K562 (cell line): ENCODE measurements at regions not wholly inside any gene's neighbourhood (a gene's known extent, or its start where the extent isn't known, plus 50 kb on each side); places are given as distances from the start of the nearest gene placed in this dataset.

Experiments used
- ATAC-seq: fragments of 200-7000 bp; cut with Tn5 transposase; 3 replicates; pipeline ENCODE4 v1.9.1; 2020; ENCODE audit warnings: moderate library complexity
- BruUV-seq: library from RNA; stranded (reverse); fragments of 400-500 nt; replicated peaks from 2 replicates; lab custom pipeline; 2021; lab: Mats Ljungman, UMichigan
- CTCF ChIA-PET: fragments of 300-600 bp; formaldehyde crosslinking; extraction: SDS; loops from one replicate; lab custom pipeline; 2021; ENCODE audit warnings: low intra/inter-chr PET ratio; lab: Yijun Ruan, JAX
- POLR2A ChIA-PET: fragments of 300-600, 350-650 bp; sonication (Branson Sonifier 250); formaldehyde crosslinking; extraction: SDS; loops from one replicate; lab custom pipeline; 2021; ENCODE audit warnings: antibody characterized with exemption, inconsistent platforms; lab: Yijun Ruan, JAX
- DNase-seq, 4 experiments: peaks; one replicate each; pipeline versions ENCODE4 v3.0.0 to v3.0.0-alpha.2; 2011 to 2018; ENCODE audit warnings: low spot score in 3 of 4, mixed read lengths in 3 of 4; ENCODE audit errors: extremely low read depth in 1 of 4
- FAIRE-seq: peaks from 2 replicates; lab custom pipeline; 2011; peaks lifted over from hg19 to GRCh38; lab: Jason Lieb, UNC
- H2AFZ ChIP-seq: 2 replicates; pipeline ENCODE4 v1.6.0; 2011; ENCODE audit warnings: low read depth, low read length, control low read depth, inconsistent platforms
- H3K27ac ChIP-seq: fragments of 200-600 bp; 3 replicates; pipeline ENCODE4 v1.8.0; 2011; ENCODE audit warnings: low read depth, mild to moderate bottlenecking, control low read depth, inconsistent platforms, low read length, moderate library complexity, mixed read lengths; ENCODE audit errors: extremely low read depth
- H3K27me3 ChIP-seq, 2 experiments: fragments of 300-600 bp in 1 of 2; 2 replicates in 1 of 2; 3 replicates in 1 of 2; pipeline versions ENCODE4 v1.6.0 to v1.8.0; 2011; ENCODE audit warnings: inconsistent platforms in 2 of 2, low read length in 2 of 2, mild to moderate bottlenecking in 1 of 2, mixed read lengths in 1 of 2, moderate library complexity in 1 of 2; ENCODE audit not compliant: control insufficient read depth in 2 of 2, insufficient read depth in 2 of 2
- H3K36me3 ChIP-seq: fragments of 300-600 bp; 3 replicates; pipeline ENCODE4 v1.8.0; 2011; ENCODE audit warnings: mild to moderate bottlenecking, low read length, inconsistent platforms; ENCODE audit not compliant: control insufficient read depth, insufficient read depth
- H3K4me1 ChIP-seq, 2 experiments: fragments of 200-600 bp in 1 of 2; replicated peaks in 1 of 2; 2 replicates in 1 of 2; 3 replicates in 1 of 2; pipeline versions ENCODE4 v1.5.1 to v1.8.0; 2011; ENCODE audit warnings: inconsistent platforms in 2 of 2, low read length in 2 of 2, mild to moderate bottlenecking in 1 of 2, mixed read lengths in 1 of 2, moderate library complexity in 1 of 2; ENCODE audit not compliant: control insufficient read depth in 2 of 2, insufficient read depth in 2 of 2
- H3K4me2 ChIP-seq: 2 replicates; pipeline ENCODE4 v1.6.1; 2011; ENCODE audit warnings: low read length, control low read depth, inconsistent platforms, mixed read lengths; ENCODE audit not compliant: insufficient read depth
- H3K4me3 ChIP-seq: fragments of 200-600 bp; sonication (generic), shearing (Covaris generic); 2 replicates; pipeline ENCODE4 v1.5.1; 2016; ENCODE audit warnings: control low read depth, inconsistent platforms
- H3K79me2 ChIP-seq: fragments of 200-600 bp; 3 replicates; pipeline ENCODE4 v1.8.0; 2011; ENCODE audit warnings: low read length, inconsistent platforms; ENCODE audit not compliant: control insufficient read depth, insufficient read depth
- H3K9ac ChIP-seq, 2 experiments: 2 replicates each; pipeline versions ENCODE4 v1.6.0 to v1.6.1; 2011; ENCODE audit warnings: low read depth in 2 of 2, low read length in 2 of 2, control low read depth in 1 of 2, inconsistent platforms in 1 of 2, mild to moderate bottlenecking in 1 of 2, mixed read lengths in 1 of 2; ENCODE audit not compliant: insufficient read depth in 1 of 2
- H3K9me1 ChIP-seq: one replicate; pipeline ENCODE4 v1.6.0; 2011; ENCODE audit warnings: inconsistent platforms, mild to moderate bottlenecking, low read length, moderate library complexity; ENCODE audit not compliant: control insufficient read depth, insufficient read depth
- H3K9me3 ChIP-seq: replicated peaks from 2 replicates; pipeline ENCODE4 v1.5.1; 2011; ENCODE audit warnings: low read depth, low read length, inconsistent platforms; ENCODE audit not compliant: control insufficient read depth, insufficient read depth
- H4K20me1 ChIP-seq: replicated peaks from 2 replicates; pipeline ENCODE4 v1.6.1; 2011; ENCODE audit warnings: low read length, inconsistent platforms, mixed read lengths; ENCODE audit not compliant: control insufficient read depth, insufficient read depth
- BRCA1 ChIP-seq, 2 experiments: fragments of 450-650 bp in 1 of 2; sonication (generic) in 1 of 2; formaldehyde crosslinking in 1 of 2; IDR thresholded peaks; 2 replicates each; pipeline versions ENCODE4 v1.5.0 to v1.6.1; 2017 to 2020; ENCODE audit warnings: mild to moderate bottlenecking in 1 of 2, missing genetic modification reagents in 1 of 2
- CCAR2 ChIP-seq: fragments of 200-400 bp; formaldehyde crosslinking; IDR thresholded peaks from 2 replicates; pipeline ENCODE4 v1.6.1; 2017; ENCODE audit warnings: mild to moderate bottlenecking, low read depth, low read length
- CREB3 ChIP-seq: fragments of 450-650 bp; conservative IDR thresholded peaks from 2 replicates; pipeline ENCODE4 v1.6.1; 2016; ENCODE audit warnings: missing genetic modification characterization, low read depth, mild to moderate bottlenecking, missing compliant biosample characterization, moderate library complexity
- DLX4 ChIP-seq: fragments of 250-450 bp; sonication (Bioruptor Pico); IDR thresholded peaks from 2 replicates; pipeline ENCODE4 v1.6.1; 2021; ENCODE audit warnings: mild to moderate bottlenecking
- LARP7 ChIP-seq: fragments of 450-650 bp; IDR thresholded peaks from 2 replicates; pipeline ENCODE4 v1.6.1; 2016
- MAX ChIP-seq: sonication (generic); formaldehyde crosslinking; IDR thresholded peaks from 2 replicates; pipeline ENCODE4 v1.9.0; 2022; ENCODE audit warnings: mild to moderate bottlenecking, missing genetic modification reagents
- NCOA6 ChIP-seq: fragments of 450-650 bp; IDR thresholded peaks from 2 replicates; pipeline ENCODE4 v1.6.1; 2017; ENCODE audit warnings: mild to moderate bottlenecking
- RFX7 ChIP-seq: fragments of 250-450 bp; sonication (Bioruptor Pico); IDR thresholded peaks from 2 replicates; pipeline ENCODE4 v1.5.1; 2021; ENCODE audit warnings: mild to moderate bottlenecking
- ZBTB5 ChIP-seq: fragments of 450-650 bp; IDR thresholded peaks from 2 replicates; pipeline ENCODE4 v1.6.1; 2017; ENCODE audit warnings: antibody characterized with exemption
- ZFPM2 ChIP-seq: fragments of 250-450 bp; sonication (Bioruptor Pico); IDR thresholded peaks from 2 replicates; pipeline ENCODE4 v1.5.1; 2022; ENCODE audit warnings: mild to moderate bottlenecking
- ZNF121 ChIP-seq: sonication (generic); formaldehyde crosslinking; conservative IDR thresholded peaks from 2 replicates; pipeline ENCODE4 v1.8.0; 2022; ENCODE audit warnings: missing genetic modification reagents
- ZNF217 ChIP-seq: sonication (generic); formaldehyde crosslinking; IDR thresholded peaks from 2 replicates; pipeline ENCODE4 v1.8.0; 2022; ENCODE audit warnings: mild to moderate bottlenecking, missing genetic modification reagents
- ZNF766 ChIP-seq: fragments of 200-800 bp; sonication (Bioruptor generic); conservative IDR thresholded peaks from 2 replicates; pipeline ENCODE4 v1.6.1; 2016; ENCODE audit warnings: missing genetic modification characterization, missing compliant biosample characterization
- WGBS: fragments of 100-300 bp; shearing (Covaris generic); methylation state at CpG from one replicate; pipeline ENCODE4 v1.1.6; 2016; ENCODE audit warnings: low coverage, mixed read lengths; ENCODE audit not compliant: insufficient coverage; ENCODE audit errors: missing lambda C conversion rate; 5-methylcytosine and 5-hydroxymethylcytosine counted together
- in situ Hi-C: fragments of 300-500 bp; cut with MboI; formaldehyde crosslinking; loops from 4 replicates; pipeline ENCODE4 v1.15.0; 2018; ENCODE audit warnings: inconsistent platforms, mixed read lengths
- intact Hi-C: fragments of 100-400 bp; cut with micrococcal nuclease; formaldehyde crosslinking; loops from 2 replicates; pipeline ENCODE4 v1.14.2; 2022

- intact Hi-C loops, result no loop called here
- POLR2A ChIA-PET, result interaction anchor here (0.8 to 1.0 kb wide), 2 partner anchors 8 to 52 kb away, joined by 3 to 5 read pairs; no protein-coding TSS in a partner anchor
- no peak for TF ChIP-seq CCAR2
- TF ChIP-seq RFX7 (CRISPR knock-in tag), result no peak
- no peak for TF ChIP-seq MAX
- TF ChIP-seq CREB3, result no peak
- TF ChIP-seq ZNF121 (CRISPR knock-in tag), result no peak
- no peak for TF ChIP-seq ZFPM2 (CRISPR knock-in tag)
- TF ChIP-seq LARP7, result no peak
- no peak for TF ChIP-seq ZNF217 (CRISPR knock-in tag)
- no peak for TF ChIP-seq ZBTB5
- TF ChIP-seq NCOA6, result no peak
- TF ChIP-seq ZNF766 (CRISPR knock-in tag), result no peak
- TF ChIP-seq BRCA1 (IDR thresholded peaks at IDR 0.05), result no peak
- no peak for TF ChIP-seq BRCA1 (CRISPR knock-in tag; IDR thresholded peaks at IDR 0.05)
- TF ChIP-seq DLX4 (CRISPR knock-in tag), result no peak
These were observed 136.6 kb upstream of the ALKAL2 start for GRCh38 chr2:424306-425171.

More at GRCh38 chr2:424306-425171, 136.6 kb upstream of the ALKAL2 start:
- DNase-seq (no peak), ATAC-seq (no peak), FAIRE-seq (no peak)
- H4K20me1 ChIP-seq, result no peaks in the 10 kb centered on the region
- no peak overlapping the region for H3K4me3 ChIP-seq
- CTCF ChIA-PET, result no interaction called here
- peaks cover 0 to 1% of the 10 kb centered on the region in 2 experiments; a peak in 4 of 5 replicates for H3K27me3 ChIP-seq
- H3K4me1 ChIP-seq, result no peaks in the 10 kb centered on the region
- H3K9ac ChIP-seq, result no peak overlapping the region
- in situ Hi-C loops, result no loop called here
- H3K9me3 ChIP-seq, result no peaks in the 10 kb centered on the region
- no TSS peak for BruUV-seq
- H3K4me2 ChIP-seq, result no peak overlapping the region
- H3K9me1 ChIP-seq, result no peaks in the 10 kb centered on the region
- H3K79me2 ChIP-seq, result no peaks in the 10 kb centered on the region
- no peaks in the 10 kb centered on the region for H3K36me3 ChIP-seq
- no peak overlapping the region for H3K27ac ChIP-seq
- no peak overlapping the region for H2AFZ ChIP-seq
- WGBS, result 1% methylated on average over 18 of the region's 20 CpGs
